K562 (cell line): ENCODE measurements at regions not wholly inside any gene's neighbourhood (a gene's known extent, or its start where the extent isn't known, plus 50 kb on each side); places are given as distances from the start of the nearest gene placed in this dataset.

Experiments used
- ATAC-seq: fragments of 200-7000 bp; cut with Tn5 transposase; 3 replicates; pipeline ENCODE4 v1.9.1; 2020; ENCODE audit warnings: moderate library complexity
- BruUV-seq: library from RNA; stranded (reverse); fragments of 400-500 nt; replicated peaks from 2 replicates; lab custom pipeline; 2021; lab: Mats Ljungman, UMichigan
- CTCF ChIA-PET: fragments of 300-600 bp; formaldehyde crosslinking; extraction: SDS; loops from one replicate; lab custom pipeline; 2021; ENCODE audit warnings: low intra/inter-chr PET ratio; lab: Yijun Ruan, JAX
- POLR2A ChIA-PET: fragments of 300-600, 350-650 bp; sonication (Branson Sonifier 250); formaldehyde crosslinking; extraction: SDS; loops from one replicate; lab custom pipeline; 2021; ENCODE audit warnings: antibody characterized with exemption, inconsistent platforms; lab: Yijun Ruan, JAX
- DNase-seq, 4 experiments: peaks; one replicate each; pipeline versions ENCODE4 v3.0.0 to v3.0.0-alpha.2; 2011 to 2018; ENCODE audit warnings: low spot score in 3 of 4, mixed read lengths in 3 of 4; ENCODE audit errors: extremely low read depth in 1 of 4
- FAIRE-seq: peaks from 2 replicates; lab custom pipeline; 2011; peaks lifted over from hg19 to GRCh38; lab: Jason Lieb, UNC
- H2AFZ ChIP-seq: 2 replicates; pipeline ENCODE4 v1.6.0; 2011; ENCODE audit warnings: low read depth, low read length, control low read depth, inconsistent platforms
- H3K27ac ChIP-seq: fragments of 200-600 bp; 3 replicates; pipeline ENCODE4 v1.8.0; 2011; ENCODE audit warnings: low read depth, mild to moderate bottlenecking, control low read depth, inconsistent platforms, low read length, moderate library complexity, mixed read lengths; ENCODE audit errors: extremely low read depth
- H3K27me3 ChIP-seq, 2 experiments: fragments of 300-600 bp in 1 of 2; 2 replicates in 1 of 2; 3 replicates in 1 of 2; pipeline versions ENCODE4 v1.6.0 to v1.8.0; 2011; ENCODE audit warnings: inconsistent platforms in 2 of 2, low read length in 2 of 2, mild to moderate bottlenecking in 1 of 2, mixed read lengths in 1 of 2, moderate library complexity in 1 of 2; ENCODE audit not compliant: control insufficient read depth in 2 of 2, insufficient read depth in 2 of 2
- H3K36me3 ChIP-seq: fragments of 300-600 bp; 3 replicates; pipeline ENCODE4 v1.8.0; 2011; ENCODE audit warnings: mild to moderate bottlenecking, low read length, inconsistent platforms; ENCODE audit not compliant: control insufficient read depth, insufficient read depth
- H3K4me1 ChIP-seq, 2 experiments: fragments of 200-600 bp in 1 of 2; replicated peaks in 1 of 2; 2 replicates in 1 of 2; 3 replicates in 1 of 2; pipeline versions ENCODE4 v1.5.1 to v1.8.0; 2011; ENCODE audit warnings: inconsistent platforms in 2 of 2, low read length in 2 of 2, mild to moderate bottlenecking in 1 of 2, mixed read lengths in 1 of 2, moderate library complexity in 1 of 2; ENCODE audit not compliant: control insufficient read depth in 2 of 2, insufficient read depth in 2 of 2
- H3K4me2 ChIP-seq: 2 replicates; pipeline ENCODE4 v1.6.1; 2011; ENCODE audit warnings: low read length, control low read depth, inconsistent platforms, mixed read lengths; ENCODE audit not compliant: insufficient read depth
- H3K4me3 ChIP-seq: fragments of 200-600 bp; sonication (generic), shearing (Covaris generic); 2 replicates; pipeline ENCODE4 v1.5.1; 2016; ENCODE audit warnings: control low read depth, inconsistent platforms
- H3K79me2 ChIP-seq: fragments of 200-600 bp; 3 replicates; pipeline ENCODE4 v1.8.0; 2011; ENCODE audit warnings: low read length, inconsistent platforms; ENCODE audit not compliant: control insufficient read depth, insufficient read depth
- H3K9ac ChIP-seq, 2 experiments: 2 replicates each; pipeline versions ENCODE4 v1.6.0 to v1.6.1; 2011; ENCODE audit warnings: low read depth in 2 of 2, low read length in 2 of 2, control low read depth in 1 of 2, inconsistent platforms in 1 of 2, mild to moderate bottlenecking in 1 of 2, mixed read lengths in 1 of 2; ENCODE audit not compliant: insufficient read depth in 1 of 2
- H3K9me1 ChIP-seq: one replicate; pipeline ENCODE4 v1.6.0; 2011; ENCODE audit warnings: inconsistent platforms, mild to moderate bottlenecking, low read length, moderate library complexity; ENCODE audit not compliant: control insufficient read depth, insufficient read depth
- H3K9me3 ChIP-seq: replicated peaks from 2 replicates; pipeline ENCODE4 v1.5.1; 2011; ENCODE audit warnings: low read depth, low read length, inconsistent platforms; ENCODE audit not compliant: control insufficient read depth, insufficient read depth
- H4K20me1 ChIP-seq: replicated peaks from 2 replicates; pipeline ENCODE4 v1.6.1; 2011; ENCODE audit warnings: low read length, inconsistent platforms, mixed read lengths; ENCODE audit not compliant: control insufficient read depth, insufficient read depth
- BACH1 ChIP-seq: fragments of 200-800 bp; sonication (Bioruptor generic); IDR thresholded peaks from 2 replicates; pipeline ENCODE4 v1.6.1; 2016; ENCODE audit warnings: missing genetic modification characterization, missing compliant biosample characterization
- NFYB ChIP-seq: IDR thresholded peaks from 2 replicates; pipeline ENCODE4 v1.6.1; 2011; ENCODE audit warnings: mild to moderate bottlenecking, moderate library complexity; ENCODE audit not compliant: insufficient read length; ENCODE audit errors: extremely low read depth
- WHSC1 ChIP-seq: IDR thresholded peaks from one replicate; pipeline ENCODE4 v1.6.1; 2012; ENCODE audit warnings: low read length, control low read depth, inconsistent platforms
- ZBTB26 ChIP-seq: fragments of 450-650 bp; formaldehyde crosslinking; IDR thresholded peaks from 2 replicates; pipeline ENCODE4 v1.4.0; 2022; ENCODE audit warnings: missing genetic modification characterization
- ZNF395 ChIP-seq: fragments of 200-800 bp; sonication (Bioruptor generic); IDR thresholded peaks from 2 replicates; pipeline ENCODE4 v1.6.1; 2017; ENCODE audit warnings: missing genetic modification characterization, missing compliant biosample characterization
- WGBS: fragments of 100-300 bp; shearing (Covaris generic); methylation state at CpG from one replicate; pipeline ENCODE4 v1.1.6; 2016; ENCODE audit warnings: low coverage, mixed read lengths; ENCODE audit not compliant: insufficient coverage; ENCODE audit errors: missing lambda C conversion rate; 5-methylcytosine and 5-hydroxymethylcytosine counted together
- in situ Hi-C: fragments of 300-500 bp; cut with MboI; formaldehyde crosslinking; loops from 4 replicates; pipeline ENCODE4 v1.15.0; 2018; ENCODE audit warnings: inconsistent platforms, mixed read lengths
- intact Hi-C: fragments of 100-400 bp; cut with micrococcal nuclease; formaldehyde crosslinking; loops from 2 replicates; pipeline ENCODE4 v1.14.2; 2022

- WGBS, result 4% methylated on average over 4 of the region's 4 CpGs
- intact Hi-C loops (no loop called here), in situ Hi-C loops (no loop called here)
- no peak overlapping the region for H3K27ac ChIP-seq
- no peak for ATAC-seq
- H3K4me3 ChIP-seq, result no peak overlapping the region
- no peaks in the 10 kb centered on the region for H3K79me2 ChIP-seq
- ChIA-PET POLR2A (interaction anchor here (0.8 kb wide), 1 partner anchor 38 kb away, joined by 3 read pairs; no protein-coding TSS in a partner anchor), CTCF (no interaction called here)
- no peak for FAIRE-seq
- H4K20me1 ChIP-seq, result no peaks in the 10 kb centered on the region
- H3K27me3 ChIP-seq, result no peaks in the 10 kb centered on the region; a peak in 1 of 5 replicates
- no peak overlapping the region for H3K4me2 ChIP-seq
- no peak overlapping the region for H3K9ac ChIP-seq
- BruUV-seq, result no TSS peak
- no peak overlapping the region for H2AFZ ChIP-seq
- H3K4me1 ChIP-seq, result no peaks in the 10 kb centered on the region
- no peak for DNase-seq
- no peaks in the 10 kb centered on the region for H3K36me3 ChIP-seq
- H3K9me1 ChIP-seq, result no peaks in the 10 kb centered on the region
- H3K9me3 ChIP-seq, result no peaks in the 10 kb centered on the region
- no peak for TF ChIP-seq NFYB
- no peak for TF ChIP-seq ZNF395 (CRISPR knock-in tag)
- TF ChIP-seq ZBTB26 (CRISPR knock-in tag), result no peak
- TF ChIP-seq WHSC1, result no peak
- no peak for TF ChIP-seq BACH1 (tag)
- TF ChIP-seq, all 486 proteins: peak for 0
Observed at GRCh38 chr12:105451798-105452197, 121.3 kb downstream of the C12orf75 start.
